H9 (cell line): ENCODE measurements at regions not wholly inside any gene's neighbourhood (a gene's known extent, or its start where the extent isn't known, plus 50 kb on each side); places are given as distances from the start of the nearest gene placed in this dataset.

ENCODE experiments used
- DNase-seq: peaks from one replicate; pipeline ENCODE4 v3.0.0-alpha.2; 2017
- H2AFZ ChIP-seq: one replicate; pipeline ENCODE4 v1.6.1; 2013; ENCODE audit warnings: mild to moderate bottlenecking, low read length, control low read depth, moderate library complexity
- H2AK5ac ChIP-seq: 2 replicates; pipeline ENCODE4 v1.6.1; 2013; ENCODE audit warnings: low read length, control low read depth, mixed read lengths; ENCODE audit not compliant: insufficient read length
- H2BK120ac ChIP-seq: one replicate; pipeline ENCODE4 v1.6.1; 2013; ENCODE audit warnings: low read depth, mild to moderate bottlenecking, low read length, control low read depth, inconsistent platforms; ENCODE audit not compliant: poor library complexity, severe bottlenecking
- H2BK12ac ChIP-seq: 2 replicates; pipeline ENCODE4 v1.6.1; 2013; ENCODE audit warnings: low read length, control low read depth, mixed read lengths, low read depth; ENCODE audit not compliant: insufficient read length
- H2BK15ac ChIP-seq: 2 replicates; pipeline ENCODE4 v1.6.1; 2013; ENCODE audit warnings: low read depth, low read length, control low read depth
- H2BK20ac ChIP-seq: one replicate; pipeline ENCODE4 v1.6.1; 2013; ENCODE audit warnings: low read depth, mild to moderate bottlenecking, low read length, control low read depth, inconsistent platforms; ENCODE audit not compliant: poor library complexity, severe bottlenecking
- H2BK5ac ChIP-seq: 2 replicates; pipeline ENCODE4 v1.6.1; 2013; ENCODE audit warnings: low read length, control low read depth, mixed read lengths; ENCODE audit not compliant: insufficient read length
- H3K14ac ChIP-seq: 2 replicates; pipeline ENCODE4 v1.6.1; 2013; ENCODE audit warnings: low read length, control low read depth; ENCODE audit not compliant: insufficient read depth
- H3K18ac ChIP-seq: 2 replicates; pipeline ENCODE4 v1.6.1; 2013; ENCODE audit warnings: low read depth, mild to moderate bottlenecking, mixed read lengths, low read length, control low read depth; ENCODE audit not compliant: insufficient read length
- H3K23ac ChIP-seq: 2 replicates; pipeline ENCODE4 v1.6.1; 2013; ENCODE audit warnings: low read length, control low read depth, mixed read lengths, low read depth; ENCODE audit not compliant: insufficient read length
- H3K23me2 ChIP-seq: 2 replicates; pipeline ENCODE4 v1.6.1; 2013; ENCODE audit warnings: low read depth, mild to moderate bottlenecking, mixed read lengths, low read length, control low read depth; ENCODE audit not compliant: insufficient read length, poor library complexity, severe bottlenecking
- H3K27ac ChIP-seq: 2 replicates; pipeline ENCODE4 v1.5.1; 2013; ENCODE audit warnings: low read length, control low read depth, mixed read lengths, low read depth; ENCODE audit not compliant: insufficient read length
- H3K27me3 ChIP-seq: 2 replicates; pipeline ENCODE4 v1.6.1; 2013; ENCODE audit warnings: low read length, control low read depth, inconsistent platforms; ENCODE audit not compliant: insufficient read depth
- H3K4ac ChIP-seq: 2 replicates; pipeline ENCODE4 v1.6.1; 2013; ENCODE audit warnings: low read depth, mild to moderate bottlenecking, control low read depth, inconsistent platforms, low read length, moderate library complexity
- H3K4me1 ChIP-seq: 2 replicates; pipeline ENCODE4 v1.6.1; 2013; ENCODE audit warnings: low read length, control low read depth, inconsistent platforms; ENCODE audit not compliant: insufficient read depth
- H3K4me2 ChIP-seq: 2 replicates; pipeline ENCODE4 v1.6.1; 2013; ENCODE audit warnings: low read length, control low read depth, mixed read lengths; ENCODE audit not compliant: insufficient read length, insufficient read depth
- H3K56ac ChIP-seq: 2 replicates; pipeline ENCODE4 v1.6.1; 2013; ENCODE audit warnings: low read depth, mild to moderate bottlenecking, mixed read lengths, low read length, control low read depth; ENCODE audit not compliant: insufficient read length
- H3K79me1 ChIP-seq: 2 replicates; pipeline ENCODE4 v1.6.1; 2013; ENCODE audit warnings: low read depth, mild to moderate bottlenecking, moderate library complexity, low read length, control low read depth, inconsistent platforms; ENCODE audit not compliant: insufficient read depth, poor library complexity, severe bottlenecking
- H3K79me2 ChIP-seq: 2 replicates; pipeline ENCODE4 v1.6.1; 2013; ENCODE audit warnings: low read length, control low read depth, inconsistent platforms; ENCODE audit not compliant: insufficient read depth
- H3K9ac ChIP-seq: 2 replicates; pipeline ENCODE4 v1.6.1; 2013; ENCODE audit warnings: low read length, control low read depth, mixed read lengths; ENCODE audit not compliant: insufficient read length; ENCODE audit errors: extremely low read depth
- H3K9me3 ChIP-seq: one replicate; pipeline ENCODE4 v1.6.1; 2013; ENCODE audit warnings: low read depth, low read length, inconsistent platforms; ENCODE audit not compliant: control insufficient read depth
- H3T11ph ChIP-seq: one replicate; pipeline ENCODE4 v1.6.1; 2013; ENCODE audit warnings: mild to moderate bottlenecking, low read length, control low read depth, inconsistent platforms
- H4K20me1 ChIP-seq: one replicate; pipeline ENCODE4 v1.6.1; 2013; ENCODE audit not compliant: control insufficient read depth, insufficient read length, insufficient read depth
- H4K5ac ChIP-seq: 2 replicates; pipeline ENCODE4 v1.6.1; 2013; ENCODE audit warnings: low read depth, mild to moderate bottlenecking, mixed read lengths, low read length, control low read depth; ENCODE audit not compliant: insufficient read length
- H4K8ac ChIP-seq: replicated peaks from 2 replicates; pipeline ENCODE4 v1.6.1; 2013; ENCODE audit warnings: low read length, control low read depth, mixed read lengths, low read depth; ENCODE audit not compliant: insufficient read length
- H4K91ac ChIP-seq: 2 replicates; pipeline ENCODE4 v1.6.1; 2013; ENCODE audit warnings: low read depth, mild to moderate bottlenecking, moderate library complexity, mixed read lengths, low read length, control low read depth; ENCODE audit not compliant: insufficient read length
- H3K27ac Mint-ChIP-seq, 3 experiments: 2 replicates in 2 of 3; 3 replicates in 1 of 3; pipeline ENCODE4 v1.8.0; 2020 to 2021; ENCODE audit warnings: mixed read lengths in 3 of 3, mild to moderate bottlenecking in 1 of 3, moderate library complexity in 1 of 3
- H3K27me3 Mint-ChIP-seq: 2 replicates; pipeline ENCODE4 v1.8.0; 2021; ENCODE audit warnings: low read depth, mild to moderate bottlenecking, moderate library complexity, mixed read lengths
- H3K36me3 Mint-ChIP-seq, 3 experiments: 2 replicates in 2 of 3; 3 replicates in 1 of 3; pipeline ENCODE4 v1.8.0; 2020 to 2021; ENCODE audit warnings: low read depth in 3 of 3, mixed read lengths in 3 of 3; ENCODE audit not compliant: insufficient read depth in 1 of 3
- H3K4me1 Mint-ChIP-seq, 2 experiments: 2 replicates each; pipeline ENCODE4 v1.8.0; 2020; ENCODE audit warnings: mixed read lengths in 2 of 2
- H3K4me3 Mint-ChIP-seq, 2 experiments: 2 replicates in 1 of 2; 3 replicates in 1 of 2; pipeline ENCODE4 v1.8.0; 2020 to 2021; ENCODE audit warnings: mild to moderate bottlenecking in 2 of 2, mixed read lengths in 2 of 2, moderate library complexity in 1 of 2
- H3K9me3 Mint-ChIP-seq, 2 experiments: 2 replicates in 1 of 2; 3 replicates in 1 of 2; pipeline ENCODE4 v1.8.0; 2020; ENCODE audit warnings: mild to moderate bottlenecking in 2 of 2, mixed read lengths in 2 of 2, moderate library complexity in 1 of 2
- WGBS: extraction: QIAGEN DNeasy Blood & Tissue Kit; methylation state at CpG from one replicate; pipeline ENCODE4 v1.1.7; 2013; ENCODE audit warnings: missing lambda C conversion rate, low lambda C conversion rate, mixed read lengths; ENCODE audit not compliant: insufficient read length; ENCODE audit errors: extremely low coverage; 5-methylcytosine and 5-hydroxymethylcytosine counted together
- TF ChIP-seq, protein P1 (sequence below): fragments of 200-600 bp; sonication (generic); conservative IDR thresholded peaks from 3 replicates; pipeline ENCODE4 v1.8.0; 2021; ENCODE audit warnings: antibody characterized with exemption, mild to moderate bottlenecking

DNA sequence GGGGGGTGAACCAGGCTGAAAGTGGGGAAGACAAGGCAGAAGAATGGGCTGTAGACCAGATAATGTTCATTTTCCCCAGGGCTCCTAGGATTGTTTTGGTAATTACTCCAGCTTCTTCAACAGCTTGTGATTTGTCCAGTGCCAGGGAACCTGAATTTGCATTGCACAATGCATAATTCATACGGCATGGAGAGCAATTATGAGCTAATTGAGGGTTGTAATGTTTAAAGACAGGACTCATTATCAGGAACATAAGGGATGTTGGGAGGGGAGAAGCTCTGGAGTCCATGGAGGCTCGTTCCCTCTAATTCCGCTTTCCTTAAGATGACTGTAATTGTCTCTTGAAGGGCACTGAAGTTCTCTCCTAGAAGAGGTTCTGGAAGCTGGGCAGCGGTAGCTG, 405.0 kb upstream of the ZMIZ1 start:
- no peak overlapping the region for H4K91ac ChIP-seq
- H4K20me1 ChIP-seq = no peaks in the 10 kb centered on the region
- H2AFZ ChIP-seq = no peak overlapping the region
- no peaks in the 10 kb centered on the region for H3K4me1 Mint-ChIP-seq
- DNase-seq = no peak
- H4K8ac ChIP-seq = no peak overlapping the region
- peaks cover 17% of the 10 kb centered on the region for H3K27me3 Mint-ChIP-seq
- H2BK15ac ChIP-seq = no peak overlapping the region
- no peaks in the 10 kb centered on the region for H3K27me3 ChIP-seq
- peaks cover 4 to 13% (median 6%) of the 10 kb centered on the region in 3 experiments for H3K36me3 Mint-ChIP-seq
- no peaks in the 10 kb centered on the region for H3K23me2 ChIP-seq
- H3K27ac Mint-ChIP-seq = no peak overlapping the region
- H2AK5ac ChIP-seq = no peak overlapping the region
- no peak overlapping the region for H3K23ac ChIP-seq
- no peaks in the 10 kb centered on the region for H3K79me1 ChIP-seq
- no peak overlapping the region for H3K27ac ChIP-seq
- TF ChIP-seq, protein P1, sequence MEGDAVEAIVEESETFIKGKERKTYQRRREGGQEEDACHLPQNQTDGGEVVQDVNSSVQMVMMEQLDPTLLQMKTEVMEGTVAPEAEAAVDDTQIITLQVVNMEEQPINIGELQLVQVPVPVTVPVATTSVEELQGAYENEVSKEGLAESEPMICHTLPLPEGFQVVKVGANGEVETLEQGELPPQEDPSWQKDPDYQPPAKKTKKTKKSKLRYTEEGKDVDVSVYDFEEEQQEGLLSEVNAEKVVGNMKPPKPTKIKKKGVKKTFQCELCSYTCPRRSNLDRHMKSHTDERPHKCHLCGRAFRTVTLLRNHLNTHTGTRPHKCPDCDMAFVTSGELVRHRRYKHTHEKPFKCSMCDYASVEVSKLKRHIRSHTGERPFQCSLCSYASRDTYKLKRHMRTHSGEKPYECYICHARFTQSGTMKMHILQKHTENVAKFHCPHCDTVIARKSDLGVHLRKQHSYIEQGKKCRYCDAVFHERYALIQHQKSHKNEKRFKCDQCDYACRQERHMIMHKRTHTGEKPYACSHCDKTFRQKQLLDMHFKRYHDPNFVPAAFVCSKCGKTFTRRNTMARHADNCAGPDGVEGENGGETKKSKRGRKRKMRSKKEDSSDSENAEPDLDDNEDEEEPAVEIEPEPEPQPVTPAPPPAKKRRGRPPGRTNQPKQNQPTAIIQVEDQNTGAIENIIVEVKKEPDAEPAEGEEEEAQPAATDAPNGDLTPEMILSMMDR = no peak
- no peak overlapping the region for H3T11ph ChIP-seq
- H3K18ac ChIP-seq = no peak overlapping the region
- H3K14ac ChIP-seq = no peak overlapping the region
- no peak overlapping the region for H2BK20ac ChIP-seq
- no peak overlapping the region for H3K56ac ChIP-seq
- H2BK5ac ChIP-seq = no peak overlapping the region
- H3K9me3 Mint-ChIP-seq = peaks cover 21 to 40% of the 10 kb centered on the region in 2 experiments
- no peaks in the 10 kb centered on the region for H3K79me2 ChIP-seq
- no peak overlapping the region for H3K4me2 ChIP-seq
- H3K4ac ChIP-seq = no peak overlapping the region
- H3K4me1 ChIP-seq = no peaks in the 10 kb centered on the region
- no peak overlapping the region for H2BK12ac ChIP-seq
- peaks cover 12% of the 10 kb centered on the region for H3K9me3 ChIP-seq
- H3K4me3 Mint-ChIP-seq = no peak overlapping the region
- no peak overlapping the region for H3K9ac ChIP-seq
- no peak overlapping the region for H4K5ac ChIP-seq
- no CpG with 5 or more reads among the region's 4 CpGs for WGBS
- no peak overlapping the region for H2BK120ac ChIP-seq
